ENCODE measurements at regions not wholly inside any gene's neighbourhood (a gene's known extent, or its start where the extent isn't known, plus 50 kb on each side); places are given as distances from the start of the nearest gene placed in this dataset.

- no peaks in the 10 kb centered on the region for H3K9me3 ChIP-seq (ENCODE audit: insufficient read depth, low read depth, low read length)
- Mint-ChIP-seq H3K9me3 (ENCODE audit: unreplicated experiment) (peaks cover 14% of the 10 kb centered on the region), H3K4me3 (ENCODE audit: unreplicated experiment) (no peak overlapping the region), H3K4me1 (ENCODE audit: low read depth, unreplicated experiment) (no peaks in the 10 kb centered on the region), H3K27ac (ENCODE audit: unreplicated experiment) (no peak overlapping the region), H3K36me3 (ENCODE audit: low read depth, unreplicated experiment) (peaks cover 4% of the 10 kb centered on the region), H3K27me3 (ENCODE audit: low read depth, unreplicated experiment) (no peaks in the 10 kb centered on the region)
- no peaks in the 10 kb centered on the region for H4K20me1 ChIP-seq (ENCODE audit: insufficient read depth, low read length)
- H3K27me3 ChIP-seq (ENCODE audit: insufficient read depth, low read length) = no peaks in the 10 kb centered on the region
- no peaks in the 10 kb centered on the region for H3K79me2 ChIP-seq (ENCODE audit: insufficient read depth, low read length)
- no peak for FAIRE-seq
- H3K27ac ChIP-seq (ENCODE audit: low read depth, low read length) = no peak overlapping the region
- no peak for DNase-seq (ENCODE audit: low read depth)
- no peak overlapping the region for H3K4me3 ChIP-seq (ENCODE audit: insufficient read depth, low read depth, low read length)
- TF ChIP-seq EZH2 (IDR thresholded peaks at IDR 0.05; ENCODE audit: insufficient read depth, low read length) = no peak
- H3K9ac ChIP-seq (ENCODE audit: low read length) = no peak overlapping the region
- no peak overlapping the region for H2AFZ ChIP-seq (ENCODE audit: low read depth, low read length)
- no peak overlapping the region for H3K4me2 ChIP-seq (ENCODE audit: low read length)
- H3K4me1 ChIP-seq (ENCODE audit: insufficient read depth, low read length) = no peaks in the 10 kb centered on the region
- H3K36me3 ChIP-seq (ENCODE audit: insufficient read depth, low read length) = no peaks in the 10 kb centered on the region
These were observed 275.4 kb upstream of the SFRP2 start for GRCh38 chr4:154064244-154064643.

- Histone ChIP-seq H3K9me3 (ENCODE audit: insufficient read depth, low read depth, low read length) (no peaks in the 10 kb centered on the region), H2AFZ (ENCODE audit: low read depth, low read length) (no peak overlapping the region), H3K36me3 (ENCODE audit: insufficient read depth, low read length) (no peaks in the 10 kb centered on the region), H3K79me2 (ENCODE audit: insufficient read depth, low read length) (no peaks in the 10 kb centered on the region), H3K4me3 (ENCODE audit: insufficient read depth, low read depth, low read length) (no peak overlapping the region), H3K27ac (ENCODE audit: low read depth, low read length) (no peak overlapping the region), H3K4me2 (ENCODE audit: low read length) (no peak overlapping the region), H3K9ac (ENCODE audit: low read length) (no peak overlapping the region), H4K20me1 (ENCODE audit: insufficient read depth, low read length) (no peaks in the 10 kb centered on the region), H3K4me1 (ENCODE audit: insufficient read depth, low read length) (no peaks in the 10 kb centered on the region), H3K27me3 (ENCODE audit: insufficient read depth, low read length) (no peaks in the 10 kb centered on the region)
- Mint-ChIP-seq H3K36me3 (ENCODE audit: low read depth, unreplicated experiment) (peaks cover 2% of the 10 kb centered on the region), H3K9me3 (ENCODE audit: unreplicated experiment) (peaks cover 17% of the 10 kb centered on the region), H3K27me3 (ENCODE audit: low read depth, unreplicated experiment) (peaks cover 3% of the 10 kb centered on the region), H3K4me3 (ENCODE audit: unreplicated experiment) (no peak overlapping the region), H3K4me1 (ENCODE audit: low read depth, unreplicated experiment) (peaks cover 10% of the 10 kb centered on the region), H3K27ac (ENCODE audit: unreplicated experiment) (peak overlapping the region; percentile 72)
- peak; percentile 52 for FAIRE-seq
- TF ChIP-seq EZH2 (IDR thresholded peaks at IDR 0.05; ENCODE audit: insufficient read depth, low read length) = no peak
- no peak for TF ChIP-seq CTCF (IDR thresholded peaks at IDR 0.05; ENCODE audit: insufficient read depth, low read depth, low read length)
- peak; percentile 39 for DNase-seq (ENCODE audit: low read depth)
These were observed 260.7 kb upstream of the SFRP2 start for GRCh38 chr4:154049457-154050181.

GRCh38 chr4:154047733-154048132 lies 258.9 kb upstream of the SFRP2 start:
- Histone ChIP-seq H3K4me1 (ENCODE audit: insufficient read depth, low read length) (no peaks in the 10 kb centered on the region), H3K36me3 (ENCODE audit: insufficient read depth, low read length) (no peaks in the 10 kb centered on the region), H3K9ac (ENCODE audit: low read length) (no peak overlapping the region), H3K27me3 (ENCODE audit: insufficient read depth, low read length) (no peaks in the 10 kb centered on the region), H3K9me3 (ENCODE audit: insufficient read depth, low read depth, low read length) (no peaks in the 10 kb centered on the region), H3K4me3 (ENCODE audit: insufficient read depth, low read depth, low read length) (no peak overlapping the region), H4K20me1 (ENCODE audit: insufficient read depth, low read length) (no peaks in the 10 kb centered on the region), H3K79me2 (ENCODE audit: insufficient read depth, low read length) (no peaks in the 10 kb centered on the region), H2AFZ (ENCODE audit: low read depth, low read length) (no peak overlapping the region), H3K27ac (ENCODE audit: low read depth, low read length) (no peak overlapping the region), H3K4me2 (ENCODE audit: low read length) (no peak overlapping the region)
- peaks cover 12% of the 10 kb centered on the region for H3K9me3 Mint-ChIP-seq (ENCODE audit: unreplicated experiment)
- H3K4me1 Mint-ChIP-seq (ENCODE audit: low read depth, unreplicated experiment) = peaks cover 10% of the 10 kb centered on the region
- DNase-seq (ENCODE audit: low read depth) (no peak), FAIRE-seq (no peak)
- H3K27me3 Mint-ChIP-seq (ENCODE audit: low read depth, unreplicated experiment) = peaks cover 3% of the 10 kb centered on the region
- no peak overlapping the region for H3K4me3 Mint-ChIP-seq (ENCODE audit: unreplicated experiment)
- H3K36me3 Mint-ChIP-seq (ENCODE audit: low read depth, unreplicated experiment) = peaks cover 2% of the 10 kb centered on the region
- TF ChIP-seq EZH2 (IDR thresholded peaks at IDR 0.05; ENCODE audit: insufficient read depth, low read length) = no peak
- TF ChIP-seq CTCF (IDR thresholded peaks at IDR 0.05; ENCODE audit: insufficient read depth, low read depth, low read length) = no peak
- H3K27ac Mint-ChIP-seq (ENCODE audit: unreplicated experiment) = no peak overlapping the region
